SU-DHL-6 (cell line): ENCODE measurements at regions not wholly inside any gene's neighbourhood (a gene's known extent, or its start where the extent isn't known, plus 50 kb on each side); places are given as distances from the start of the nearest gene placed in this dataset.

Experiments used
- H2AFZ ChIP-seq: fragments of 200-600 bp; sonication (generic); 2 replicates; pipeline ENCODE4 v1.6.1; 2014; ENCODE audit warnings: low read depth, mild to moderate bottlenecking, moderate library complexity, mixed read lengths, antibody characterized with exemption, low read length; ENCODE audit not compliant: severe bottlenecking
- H3F3A ChIP-seq: fragments of 200-600 bp; shearing (Covaris generic); 2 replicates; pipeline ENCODE4 v1.6.0; 2016; ENCODE audit warnings: antibody characterized with exemption, mild to moderate bottlenecking; ENCODE audit not compliant: insufficient read depth
- H3K27ac ChIP-seq: fragments of 200-600 bp; sonication (generic); 2 replicates; pipeline ENCODE4 v1.5.1; 2016; ENCODE audit warnings: low read depth, mild to moderate bottlenecking, low read length, moderate library complexity, mixed read lengths
- H3K27me3 ChIP-seq: fragments of 200-600 bp; sonication (generic), shearing (Covaris generic); 2 replicates; pipeline ENCODE4 v1.6.0; 2014; ENCODE audit warnings: mild to moderate bottlenecking, low read length
- H3K36me3 ChIP-seq: fragments of 200-600 bp; sonication (generic); 2 replicates; pipeline ENCODE4 v1.6.1; 2014; ENCODE audit warnings: mild to moderate bottlenecking, low read length, mixed read lengths
- H3K4me2 ChIP-seq: fragments of 300-600, 200-600 bp; shearing (Covaris generic), sonication (generic); 2 replicates; pipeline ENCODE4 v1.6.0; 2014; ENCODE audit warnings: low read length, low read depth, mild to moderate bottlenecking; ENCODE audit not compliant: poor library complexity, severe bottlenecking
- H3K4me3 ChIP-seq: fragments of 200-600 bp; sonication (generic); 2 replicates; pipeline ENCODE4 v1.5.1; 2014; ENCODE audit warnings: antibody characterized with exemption, low read length, mild to moderate bottlenecking, mixed read lengths; ENCODE audit not compliant: insufficient read depth, poor library complexity, severe bottlenecking
- H3K79me2 ChIP-seq: fragments of 200-600 bp; sonication (generic); 2 replicates; pipeline ENCODE4 v1.6.1; 2014; ENCODE audit warnings: mild to moderate bottlenecking, low read length, moderate library complexity; ENCODE audit not compliant: insufficient read depth
- H3K9ac ChIP-seq: fragments of 200-600 bp; sonication (generic); 2 replicates; pipeline ENCODE4 v1.7.0; 2014; ENCODE audit warnings: mild to moderate bottlenecking, low read length
- H3K9me2 ChIP-seq: fragments of 200-600 bp; sonication (generic); replicated peaks from 2 replicates; pipeline ENCODE4 v1.6.1; 2014; ENCODE audit warnings: low read length; ENCODE audit not compliant: insufficient read depth
- H3K9me3 ChIP-seq: fragments of 200-600 bp; sonication (generic); 2 replicates; pipeline ENCODE4 v1.6.1; 2014; ENCODE audit warnings: low read length, mixed read lengths; ENCODE audit not compliant: insufficient read depth
- H4K20me1 ChIP-seq: fragments of 200-600 bp; sonication (generic); 2 replicates; pipeline ENCODE4 v1.6.1; 2014; ENCODE audit warnings: low read depth, mild to moderate bottlenecking, antibody characterized with exemption, low read length, moderate library complexity, mixed read lengths
- CTCF ChIP-seq: fragments of 200-600 bp; sonication (generic); IDR thresholded peaks from one replicate; pipeline ENCODE4 v1.5.1; 2017; ENCODE audit warnings: antibody characterized with exemption, mild to moderate bottlenecking, low read length, moderate library complexity; ENCODE audit not compliant: insufficient read depth, poor library complexity, severe bottlenecking
- EZH2phosphoT487 ChIP-seq: fragments of 200-600 bp; sonication (generic), shearing (Covaris generic); conservative IDR thresholded peaks from 2 replicates; pipeline ENCODE4 v1.6.1; 2018; ENCODE audit warnings: mild to moderate bottlenecking, antibody characterized with exemption, low read length, moderate library complexity, mixed read lengths

GRCh38 chr16:66291833-66292232 lies 74.7 kb upstream of the CDH5 start:
- Histone ChIP-seq H3K36me3 (no peaks in the 10 kb centered on the region), H3K27ac (no peak overlapping the region), H4K20me1 (no peaks in the 10 kb centered on the region), H3K9me3 (no peaks in the 10 kb centered on the region), H2AFZ (no peak overlapping the region), H3K27me3 (no peaks in the 10 kb centered on the region), H3K4me2 (no peak overlapping the region), H3K9me2 (no peaks in the 10 kb centered on the region), H3K79me2 (no peaks in the 10 kb centered on the region), H3K4me3 (no peak overlapping the region), H3K9ac (no peak overlapping the region), H3F3A (no peaks in the 10 kb centered on the region)
- no peak for TF ChIP-seq EZH2phosphoT487
- TF ChIP-seq CTCF, result no peak

GRCh38 chr16:66290431-66290830 lies 76.1 kb upstream of the CDH5 start:
- Histone ChIP-seq H3K9me3 (no peaks in the 10 kb centered on the region), H3K4me2 (no peak overlapping the region), H3K79me2 (no peaks in the 10 kb centered on the region), H3K27ac (no peak overlapping the region), H3F3A (no peaks in the 10 kb centered on the region), H3K9ac (no peak overlapping the region), H4K20me1 (no peaks in the 10 kb centered on the region), H3K4me3 (no peak overlapping the region), H3K36me3 (no peaks in the 10 kb centered on the region), H3K27me3 (no peaks in the 10 kb centered on the region), H2AFZ (no peak overlapping the region), H3K9me2 (no peaks in the 10 kb centered on the region)
- TF ChIP-seq CTCF (no peak), EZH2phosphoT487 (no peak)

GRCh38 chr16:66289986-66290385 lies 76.5 kb upstream of the CDH5 start:
- Histone ChIP-seq H3K9ac (no peak overlapping the region), H3K36me3 (no peaks in the 10 kb centered on the region), H3K9me2 (no peaks in the 10 kb centered on the region), H2AFZ (no peak overlapping the region), H3K27ac (no peak overlapping the region), H3K4me2 (no peak overlapping the region), H3K27me3 (no peaks in the 10 kb centered on the region), H3K9me3 (no peaks in the 10 kb centered on the region), H3K79me2 (no peaks in the 10 kb centered on the region), H4K20me1 (no peaks in the 10 kb centered on the region), H3F3A (no peaks in the 10 kb centered on the region), H3K4me3 (no peak overlapping the region)
- TF ChIP-seq EZH2phosphoT487, result no peak
- TF ChIP-seq CTCF, result no peak
